ENCODE measurements at regions not wholly inside any gene's neighbourhood (a gene's known extent, or its start where the extent isn't known, plus 50 kb on each side); places are given as distances from the start of the nearest gene placed in this dataset.
"Not testable (repeated sequence)": the region's sequence is repeated elsewhere in the genome, so short reads cannot be mapped to it uniquely, and the experiment has no call there.

DNA sequence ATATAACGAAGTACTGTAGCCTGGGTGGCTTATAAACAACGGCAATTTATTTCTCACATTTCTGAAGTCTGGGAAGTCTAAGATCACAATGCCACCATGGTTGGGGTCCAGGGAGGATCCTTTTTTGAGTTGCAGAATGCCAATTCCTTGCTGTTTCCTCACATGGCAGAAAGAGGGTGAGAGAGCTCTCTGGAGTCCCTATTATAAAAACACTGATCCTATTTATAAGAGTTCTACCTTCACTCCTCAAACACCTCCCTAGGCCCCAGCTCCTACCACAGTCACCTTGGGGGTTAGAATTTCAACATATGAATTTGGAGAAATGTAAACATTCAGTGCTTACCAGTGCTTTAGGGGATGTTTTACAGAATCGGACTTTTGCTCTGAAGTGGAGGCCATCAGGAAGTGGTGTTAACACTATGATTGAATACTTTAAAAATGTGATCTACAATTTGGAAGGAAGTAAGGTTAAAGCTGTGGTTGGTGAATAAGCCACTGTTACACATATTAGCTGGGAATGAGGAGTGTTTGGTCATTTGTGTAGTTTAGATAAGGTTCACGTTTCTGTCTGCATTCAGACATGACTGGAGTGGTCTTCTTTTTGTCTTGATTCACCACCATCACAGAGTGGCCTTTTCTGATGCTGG, 79.9 kb upstream of the SPTLC3 start:
- Mint-ChIP-seq H3K36me3 (ENCODE audit: low read depth) (no peaks in the 10 kb centered on the region), H3K4me3 (no peak overlapping the region), H3K27ac (no peak overlapping the region), H3K9me3 (no peaks in the 10 kb centered on the region), H3K27me3 (peaks cover 3% of the 10 kb centered on the region), H3K4me1 (no peaks in the 10 kb centered on the region)
- ATAC-seq (replicated peaks), result peak; percentile 54

DNA sequence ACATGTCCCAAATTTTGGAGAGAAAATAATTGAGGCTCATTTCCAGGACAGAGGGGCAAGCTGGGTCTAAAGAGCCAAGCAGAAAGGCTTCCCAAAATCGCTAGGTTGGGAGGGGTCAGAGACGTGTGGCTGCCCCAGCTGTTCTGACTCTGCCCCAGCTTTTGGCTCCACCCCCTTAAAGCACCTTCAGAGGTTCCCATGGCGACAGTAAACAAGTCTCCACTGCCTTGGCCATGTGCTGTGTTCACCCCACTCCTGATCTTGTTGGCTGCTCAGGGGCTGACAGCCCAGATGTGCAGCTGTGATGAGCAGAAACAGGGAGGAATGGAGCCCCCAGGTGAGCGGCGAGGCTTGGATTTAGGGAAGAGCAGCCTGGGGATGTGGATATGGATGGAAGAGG, 72.8 kb upstream of the SPTLC3 start:
- Mint-ChIP-seq H3K36me3 (ENCODE audit: low read depth) (no peaks in the 10 kb centered on the region), H3K27me3 (no peaks in the 10 kb centered on the region), H3K4me1 (no peaks in the 10 kb centered on the region), H3K4me3 (no peak overlapping the region), H3K9me3 (no peaks in the 10 kb centered on the region), H3K27ac (no peak overlapping the region)
- ATAC-seq (replicated peaks), result no peak

DNA sequence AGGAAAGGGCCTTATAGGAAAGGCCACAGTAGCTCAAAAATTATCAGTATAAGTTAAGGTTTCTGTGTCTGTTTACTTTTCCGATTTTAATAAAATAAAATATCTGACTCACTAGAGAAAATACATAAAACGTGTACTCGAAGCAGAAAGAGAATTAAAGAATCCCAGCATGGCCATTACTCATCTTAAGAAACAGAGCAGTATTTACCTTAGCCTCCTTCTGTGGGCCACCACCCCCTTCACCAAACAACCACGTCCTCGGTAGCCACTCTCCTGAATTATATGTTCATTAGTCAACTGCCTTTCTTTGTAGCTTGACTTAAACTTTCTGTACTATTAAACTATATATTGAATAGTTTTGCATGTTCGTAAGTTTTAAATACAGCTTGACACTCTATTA, 72.2 kb upstream of the SPTLC3 start:
- H3K27me3 Mint-ChIP-seq, result no peaks in the 10 kb centered on the region
- H3K4me3 Mint-ChIP-seq, result no peak overlapping the region
- no peaks in the 10 kb centered on the region for H3K4me1 Mint-ChIP-seq
- no peaks in the 10 kb centered on the region for H3K9me3 Mint-ChIP-seq
- no peaks in the 10 kb centered on the region for H3K36me3 Mint-ChIP-seq (ENCODE audit: low read depth)
- no peak overlapping the region for H3K27ac Mint-ChIP-seq
- ATAC-seq (replicated peaks), result no peak

- no peaks in the 10 kb centered on the region for H3K4me1 Mint-ChIP-seq
- no peak overlapping the region for H3K4me3 Mint-ChIP-seq
- no peaks in the 10 kb centered on the region for H3K36me3 Mint-ChIP-seq (ENCODE audit: low read depth)
- ATAC-seq (replicated peaks), result no peak
- no peaks in the 10 kb centered on the region for H3K27me3 Mint-ChIP-seq
- H3K9me3 Mint-ChIP-seq, result no peaks in the 10 kb centered on the region
- H3K27ac Mint-ChIP-seq, result no peak overlapping the region
These were observed 67.7 kb upstream of the SPTLC3 start for GRCh38 chr20:12941025-12941424.

DNA sequence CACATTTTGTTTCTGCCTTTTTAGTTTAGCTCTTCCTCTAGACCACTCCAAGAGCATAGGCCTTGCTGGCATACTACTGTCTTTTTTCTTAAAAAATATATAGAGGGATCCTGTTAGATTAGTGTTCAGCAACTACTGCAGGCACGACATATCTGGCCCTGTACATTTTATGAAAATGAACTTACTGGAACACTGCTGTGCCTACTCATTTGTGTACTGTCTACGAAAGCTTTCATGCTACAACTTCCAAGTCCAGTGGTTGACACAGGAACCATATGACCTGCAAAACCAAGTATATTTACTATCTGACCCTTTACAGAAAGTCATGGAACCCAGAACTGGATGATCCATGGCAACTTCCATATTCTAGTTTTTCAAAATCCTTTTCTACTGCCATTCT, 66.6 kb upstream of the SPTLC3 start:
- no peak overlapping the region for H3K4me3 Mint-ChIP-seq
- H3K27ac Mint-ChIP-seq, result no peak overlapping the region
- no peaks in the 10 kb centered on the region for H3K27me3 Mint-ChIP-seq
- no peaks in the 10 kb centered on the region for H3K9me3 Mint-ChIP-seq
- no peak for ATAC-seq (replicated peaks)
- H3K36me3 Mint-ChIP-seq (ENCODE audit: low read depth), result no peaks in the 10 kb centered on the region
- H3K4me1 Mint-ChIP-seq, result no peaks in the 10 kb centered on the region

- no peaks in the 10 kb centered on the region for H3K4me1 Mint-ChIP-seq
- H3K36me3 Mint-ChIP-seq (ENCODE audit: low read depth), result no peaks in the 10 kb centered on the region
- H3K9me3 Mint-ChIP-seq, result no peaks in the 10 kb centered on the region
- H3K27ac Mint-ChIP-seq, result no peak overlapping the region
- H3K4me3 Mint-ChIP-seq, result no peak overlapping the region
- no peak for ATAC-seq (replicated peaks)
- no peaks in the 10 kb centered on the region for H3K27me3 Mint-ChIP-seq
These were observed 62.0 kb upstream of the SPTLC3 start for GRCh38 chr20:12946789-12947188.

GRCh38 chr20:12947691-12948090, 61.1 kb upstream of the SPTLC3 start:
- Mint-ChIP-seq H3K27me3 (no peaks in the 10 kb centered on the region), H3K27ac (no peak overlapping the region), H3K36me3 (ENCODE audit: low read depth) (no peaks in the 10 kb centered on the region), H3K4me1 (no peaks in the 10 kb centered on the region), H3K9me3 (no peaks in the 10 kb centered on the region), H3K4me3 (no peak overlapping the region)
- ATAC-seq (replicated peaks), result no peak

DNA sequence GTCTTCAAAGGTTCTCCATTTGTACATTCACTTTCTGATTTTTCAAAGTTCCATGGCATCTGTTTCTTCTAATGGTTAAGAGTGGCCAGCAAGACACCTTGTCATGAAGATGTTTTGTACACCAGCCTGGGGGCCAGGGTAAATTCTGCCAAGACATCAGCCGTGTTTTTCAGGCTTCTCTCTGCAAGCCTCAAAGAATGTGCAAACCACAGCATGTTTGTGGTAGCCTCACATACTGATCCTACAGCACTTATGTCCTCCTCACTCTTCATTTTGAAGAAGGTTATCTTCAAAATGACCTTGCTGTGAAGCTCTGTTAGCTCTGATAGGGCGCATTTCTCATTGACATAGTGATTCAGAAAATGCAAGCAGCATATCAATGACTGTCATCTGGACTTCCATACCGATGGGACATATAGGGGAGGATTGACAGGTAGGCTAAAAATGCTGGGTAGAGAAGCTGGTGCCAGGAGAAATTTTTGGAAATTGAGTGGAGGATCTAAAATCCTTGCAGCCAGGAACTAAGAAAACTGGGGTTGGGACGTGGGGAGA, 59.3 kb upstream of the SPTLC3 start:
- Mint-ChIP-seq H3K4me3 (no peak overlapping the region), H3K27ac (no peak overlapping the region), H3K36me3 (ENCODE audit: low read depth) (no peaks in the 10 kb centered on the region), H3K4me1 (no peaks in the 10 kb centered on the region), H3K27me3 (no peaks in the 10 kb centered on the region), H3K9me3 (no peaks in the 10 kb centered on the region)
- no peak for ATAC-seq (replicated peaks)

GRCh38 chr20:12954254-12954653, 54.5 kb upstream of the SPTLC3 start:
- not testable (repeated sequence) for H3K4me3 Mint-ChIP-seq; H3K36me3 Mint-ChIP-seq (ENCODE audit: low read depth); H3K27ac Mint-ChIP-seq; H3K9me3 Mint-ChIP-seq; ATAC-seq (replicated peaks); H3K4me1 Mint-ChIP-seq; H3K27me3 Mint-ChIP-seq

DNA sequence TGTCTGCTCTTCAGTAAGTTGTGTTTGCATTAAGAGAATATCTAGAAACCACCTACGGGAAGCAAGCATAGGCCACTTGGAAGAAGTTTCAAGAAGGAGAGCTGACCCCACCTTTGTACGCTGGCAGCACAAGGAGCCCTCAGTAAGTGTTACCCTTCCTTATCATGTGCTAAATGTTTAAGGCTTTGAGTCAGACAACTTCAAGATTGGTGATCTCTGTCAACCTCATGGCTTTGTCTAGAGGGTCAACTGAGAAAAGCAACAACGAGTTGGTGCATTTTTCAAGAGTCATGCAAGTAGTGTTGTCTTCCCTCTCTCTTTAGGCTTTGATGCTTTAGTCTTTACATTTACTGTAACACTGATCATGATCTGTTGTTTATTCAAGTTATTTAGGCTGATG, 53.2 kb upstream of the SPTLC3 start:
- Mint-ChIP-seq H3K9me3 (no peaks in the 10 kb centered on the region), H3K27ac (no peak overlapping the region), H3K4me3 (no peak overlapping the region), H3K27me3 (peaks cover 3% of the 10 kb centered on the region), H3K4me1 (no peaks in the 10 kb centered on the region), H3K36me3 (ENCODE audit: low read depth) (no peaks in the 10 kb centered on the region)
- ATAC-seq (replicated peaks), result no peak

- Mint-ChIP-seq H3K27ac (no peak overlapping the region), H3K27me3 (peaks cover 3% of the 10 kb centered on the region), H3K36me3 (ENCODE audit: low read depth) (no peaks in the 10 kb centered on the region), H3K4me3 (no peak overlapping the region), H3K4me1 (no peaks in the 10 kb centered on the region), H3K9me3 (no peaks in the 10 kb centered on the region)
- no peak for ATAC-seq (replicated peaks)
These were observed 52.5 kb upstream of the SPTLC3 start for GRCh38 chr20:12956303-12956702.

DNA sequence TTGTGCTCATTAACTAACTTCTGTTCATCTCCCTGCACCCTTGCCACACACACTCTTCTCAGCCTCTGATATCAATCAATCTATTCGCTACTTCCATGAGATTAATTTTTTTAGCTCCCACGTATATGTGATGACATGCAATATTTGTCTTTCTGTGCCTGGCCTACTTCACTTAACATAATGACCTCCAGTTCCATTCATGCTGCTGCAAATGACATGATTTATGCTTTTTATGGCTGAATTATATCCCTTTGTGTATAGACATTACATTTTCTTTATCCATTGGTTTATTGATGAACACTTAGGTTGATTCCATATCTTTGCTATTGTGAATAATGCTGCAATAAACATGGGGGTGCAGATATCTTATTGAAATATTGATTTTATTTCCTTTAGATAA, 50.8 kb upstream of the SPTLC3 start:
- ATAC-seq (replicated peaks), result no peak
- Mint-ChIP-seq H3K36me3 (ENCODE audit: low read depth) (no peaks in the 10 kb centered on the region), H3K4me1 (no peaks in the 10 kb centered on the region), H3K4me3 (no peak overlapping the region), H3K9me3 (no peaks in the 10 kb centered on the region), H3K27me3 (peaks cover 3% of the 10 kb centered on the region), H3K27ac (no peak overlapping the region)

All from activated T-helper 17 cell treated with anti-CD3 and anti-CD28 coated beads, Interleukin-2, amount 50 U/mL, for 72 hours (primary cell).